ENCODE measurements at regions not wholly inside any gene's neighbourhood (a gene's known extent, or its start where the extent isn't known, plus 50 kb on each side); places are given as distances from the start of the nearest gene placed in this dataset.

GRCh38 chr1:213602796-213603486 is 384.8 kb upstream of the PROX1 start:
- H3K27me3 Mint-ChIP-seq: peaks cover 3% of the 10 kb centered on the region
- H3K36me3 Mint-ChIP-seq (ENCODE audit: insufficient read depth): no peaks in the 10 kb centered on the region
- H3K27ac Mint-ChIP-seq: peak overlapping the region; percentile 18
- H3K4me3 Mint-ChIP-seq (ENCODE audit: low read depth): no peak overlapping the region
- peaks cover 3% of the 10 kb centered on the region for H3K4me1 Mint-ChIP-seq (ENCODE audit: low read depth)
- no peaks in the 10 kb centered on the region for H3K9me3 Mint-ChIP-seq (ENCODE audit: low read depth)
- TF ChIP-seq, protein P1, sequence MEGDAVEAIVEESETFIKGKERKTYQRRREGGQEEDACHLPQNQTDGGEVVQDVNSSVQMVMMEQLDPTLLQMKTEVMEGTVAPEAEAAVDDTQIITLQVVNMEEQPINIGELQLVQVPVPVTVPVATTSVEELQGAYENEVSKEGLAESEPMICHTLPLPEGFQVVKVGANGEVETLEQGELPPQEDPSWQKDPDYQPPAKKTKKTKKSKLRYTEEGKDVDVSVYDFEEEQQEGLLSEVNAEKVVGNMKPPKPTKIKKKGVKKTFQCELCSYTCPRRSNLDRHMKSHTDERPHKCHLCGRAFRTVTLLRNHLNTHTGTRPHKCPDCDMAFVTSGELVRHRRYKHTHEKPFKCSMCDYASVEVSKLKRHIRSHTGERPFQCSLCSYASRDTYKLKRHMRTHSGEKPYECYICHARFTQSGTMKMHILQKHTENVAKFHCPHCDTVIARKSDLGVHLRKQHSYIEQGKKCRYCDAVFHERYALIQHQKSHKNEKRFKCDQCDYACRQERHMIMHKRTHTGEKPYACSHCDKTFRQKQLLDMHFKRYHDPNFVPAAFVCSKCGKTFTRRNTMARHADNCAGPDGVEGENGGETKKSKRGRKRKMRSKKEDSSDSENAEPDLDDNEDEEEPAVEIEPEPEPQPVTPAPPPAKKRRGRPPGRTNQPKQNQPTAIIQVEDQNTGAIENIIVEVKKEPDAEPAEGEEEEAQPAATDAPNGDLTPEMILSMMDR (IDR thresholded peaks at IDR 0.05; ENCODE audit: unreplicated experiment): no peak
- DNase-seq (ENCODE audit: low spot score, unreplicated experiment): no peak

- no peak overlapping the region for H3K4me3 Mint-ChIP-seq (ENCODE audit: low read depth)
- H3K36me3 Mint-ChIP-seq (ENCODE audit: insufficient read depth): no peaks in the 10 kb centered on the region
- no peaks in the 10 kb centered on the region for H3K9me3 Mint-ChIP-seq (ENCODE audit: low read depth)
- TF ChIP-seq, protein P1 (IDR thresholded peaks at IDR 0.05; ENCODE audit: unreplicated experiment): no peak
- H3K4me1 Mint-ChIP-seq (ENCODE audit: low read depth): peaks cover 4% of the 10 kb centered on the region
- H3K27ac Mint-ChIP-seq: no peak overlapping the region
- DNase-seq (ENCODE audit: low spot score, unreplicated experiment): no peak
- peaks cover 3% of the 10 kb centered on the region for H3K27me3 Mint-ChIP-seq
Observed at GRCh38 chr1:213604477-213604876, 383.3 kb upstream of the PROX1 start.

GRCh38 chr1:213605732-213606131 is 382.0 kb upstream of the PROX1 start:
- H3K27ac Mint-ChIP-seq: no peak overlapping the region
- TF ChIP-seq, protein P1 (IDR thresholded peaks at IDR 0.05; ENCODE audit: unreplicated experiment): no peak
- H3K27me3 Mint-ChIP-seq: peaks cover 3% of the 10 kb centered on the region
- no peak overlapping the region for H3K4me3 Mint-ChIP-seq (ENCODE audit: low read depth)
- DNase-seq (ENCODE audit: low spot score, unreplicated experiment): no peak
- peaks cover 4% of the 10 kb centered on the region for H3K4me1 Mint-ChIP-seq (ENCODE audit: low read depth)
- no peaks in the 10 kb centered on the region for H3K36me3 Mint-ChIP-seq (ENCODE audit: insufficient read depth)
- H3K9me3 Mint-ChIP-seq (ENCODE audit: low read depth): no peaks in the 10 kb centered on the region

GRCh38 chr1:213606252-213606820 is 381.4 kb upstream of the PROX1 start:
- Mint-ChIP-seq H3K36me3 (ENCODE audit: insufficient read depth) (no peaks in the 10 kb centered on the region), H3K4me3 (ENCODE audit: low read depth) (no peak overlapping the region)

GRCh38 chr1:213613549-213613948 is 374.2 kb upstream of the PROX1 start:
- TF ChIP-seq, protein P1 (IDR thresholded peaks at IDR 0.05; ENCODE audit: unreplicated experiment): no peak
- H3K27ac Mint-ChIP-seq: no peak overlapping the region
- H3K4me3 Mint-ChIP-seq (ENCODE audit: low read depth): no peak overlapping the region
- no peaks in the 10 kb centered on the region for H3K36me3 Mint-ChIP-seq (ENCODE audit: insufficient read depth)
- no peaks in the 10 kb centered on the region for H3K9me3 Mint-ChIP-seq (ENCODE audit: low read depth)
- peaks cover 2% of the 10 kb centered on the region for H3K4me1 Mint-ChIP-seq (ENCODE audit: low read depth)
- H3K27me3 Mint-ChIP-seq: peaks cover 3% of the 10 kb centered on the region
- DNase-seq (ENCODE audit: low spot score, unreplicated experiment): no peak

More at GRCh38 chr1:213606252-213606820, 381.4 kb upstream of the PROX1 start:
- Mint-ChIP-seq H3K27ac (no peak overlapping the region), H3K9me3 (ENCODE audit: low read depth) (no peaks in the 10 kb centered on the region), H3K4me1 (ENCODE audit: low read depth) (peaks cover 4% of the 10 kb centered on the region), H3K27me3 (peaks cover 3% of the 10 kb centered on the region)
- TF ChIP-seq, protein P1 (IDR thresholded peaks at IDR 0.05; ENCODE audit: unreplicated experiment): no peak
- DNase-seq (ENCODE audit: low spot score, unreplicated experiment): no peak

All from progenitor cell of endocrine pancreas (in vitro differentiated cells).